B cell (primary cell): ENCODE measurements at regions not wholly inside any gene's neighbourhood (a gene's known extent, or its start where the extent isn't known, plus 50 kb on each side); places are given as distances from the start of the nearest gene placed in this dataset.
"Not testable (repeated sequence)": the region's sequence is repeated elsewhere in the genome, so short reads cannot be mapped to it uniquely, and the experiment has no call there.

ENCODE experiments used
- CTCF ChIP-seq: fragments of 200-600 bp; IDR thresholded peaks from one replicate; pipeline ENCODE4 v1.8.0; 2022; ENCODE audit warnings: antibody characterized with exemption, mild to moderate bottlenecking
- EZH2 ChIP-seq: IDR thresholded peaks from 2 replicates; pipeline ENCODE4 v1.6.1; 2012; ENCODE audit warnings: borderline replicate concordance, low read depth, mild to moderate bottlenecking, moderate library complexity, low read length; ENCODE audit not compliant: insufficient read depth, poor library complexity, severe bottlenecking

- TF ChIP-seq CTCF, EZH2: not testable (repeated sequence)
These were observed 169.1 kb upstream of the PRKX start for GRCh38 chrX:3882553-3882920.
